Esophagus squamous epithelium (tissue), 4 donors: ENCODE measurements at regions not wholly inside any gene's neighbourhood (a gene's known extent, or its start where the extent isn't known, plus 50 kb on each side); places are given as distances from the start of the nearest gene placed in this dataset.

ENCODE experiments used
- POLR2A ChIP-seq, 4 donors: fragments of 450-650 bp; IDR thresholded peaks; one replicate each; pipeline ENCODE4 v1.6.1; 2017; ENCODE audit warnings: antibody characterized with exemption in 4 of 4, mild to moderate bottlenecking in 4 of 4, moderate library complexity in 3 of 4
- TF ChIP-seq, protein P1 (sequence below), 6 experiments: fragments of 450-650 bp in 4 of 6; fragments of 200-600 bp in 2 of 6; sonication (generic) in 2 of 6; IDR thresholded peaks; one replicate each; pipeline ENCODE4 v1.5.1; 2016 to 2019; ENCODE audit warnings: antibody characterized with exemption in 6 of 6, mild to moderate bottlenecking in 4 of 6, moderate library complexity in 4 of 6

DNA sequence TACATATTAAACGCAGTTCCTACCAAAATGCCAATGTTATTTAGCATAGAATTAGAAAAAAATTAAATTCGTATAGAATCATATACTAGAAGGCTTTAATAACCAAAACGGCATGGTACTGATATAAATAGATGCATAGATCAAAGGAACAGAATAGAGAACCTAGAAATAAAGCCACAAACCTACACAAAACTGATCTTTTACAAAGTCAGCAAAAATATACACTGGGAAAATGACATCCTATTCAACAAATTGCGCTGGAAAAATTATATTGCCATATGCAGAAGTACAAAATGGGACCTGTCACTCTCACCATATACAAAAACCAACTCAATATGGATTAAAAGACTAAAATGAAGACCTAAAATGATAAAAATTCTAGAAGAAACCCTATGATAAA, 1882.6 kb downstream of the TP53TG3F start:
- TF ChIP-seq POLR2A (IDR thresholded peaks at IDR 0.05) = no peak
- TF ChIP-seq, protein P1, sequence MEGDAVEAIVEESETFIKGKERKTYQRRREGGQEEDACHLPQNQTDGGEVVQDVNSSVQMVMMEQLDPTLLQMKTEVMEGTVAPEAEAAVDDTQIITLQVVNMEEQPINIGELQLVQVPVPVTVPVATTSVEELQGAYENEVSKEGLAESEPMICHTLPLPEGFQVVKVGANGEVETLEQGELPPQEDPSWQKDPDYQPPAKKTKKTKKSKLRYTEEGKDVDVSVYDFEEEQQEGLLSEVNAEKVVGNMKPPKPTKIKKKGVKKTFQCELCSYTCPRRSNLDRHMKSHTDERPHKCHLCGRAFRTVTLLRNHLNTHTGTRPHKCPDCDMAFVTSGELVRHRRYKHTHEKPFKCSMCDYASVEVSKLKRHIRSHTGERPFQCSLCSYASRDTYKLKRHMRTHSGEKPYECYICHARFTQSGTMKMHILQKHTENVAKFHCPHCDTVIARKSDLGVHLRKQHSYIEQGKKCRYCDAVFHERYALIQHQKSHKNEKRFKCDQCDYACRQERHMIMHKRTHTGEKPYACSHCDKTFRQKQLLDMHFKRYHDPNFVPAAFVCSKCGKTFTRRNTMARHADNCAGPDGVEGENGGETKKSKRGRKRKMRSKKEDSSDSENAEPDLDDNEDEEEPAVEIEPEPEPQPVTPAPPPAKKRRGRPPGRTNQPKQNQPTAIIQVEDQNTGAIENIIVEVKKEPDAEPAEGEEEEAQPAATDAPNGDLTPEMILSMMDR (IDR thresholded peaks at IDR 0.05) = no peak
